NB4 (cell line): ENCODE measurements at regions not wholly inside any gene's neighbourhood (a gene's known extent, or its start where the extent isn't known, plus 50 kb on each side); places are given as distances from the start of the nearest gene placed in this dataset.

Experiments used
- POLR2A ChIP-seq: IDR thresholded peaks from 2 replicates; pipeline ENCODE4 v1.6.1; 2011; ENCODE audit warnings: mild to moderate bottlenecking; ENCODE audit not compliant: insufficient read length; ENCODE audit errors: extremely low read depth
- TF ChIP-seq, protein P1 (sequence below): IDR thresholded peaks from one replicate; pipeline ENCODE4 v1.5.1; 2012; ENCODE audit warnings: low read depth, low read length

DNA sequence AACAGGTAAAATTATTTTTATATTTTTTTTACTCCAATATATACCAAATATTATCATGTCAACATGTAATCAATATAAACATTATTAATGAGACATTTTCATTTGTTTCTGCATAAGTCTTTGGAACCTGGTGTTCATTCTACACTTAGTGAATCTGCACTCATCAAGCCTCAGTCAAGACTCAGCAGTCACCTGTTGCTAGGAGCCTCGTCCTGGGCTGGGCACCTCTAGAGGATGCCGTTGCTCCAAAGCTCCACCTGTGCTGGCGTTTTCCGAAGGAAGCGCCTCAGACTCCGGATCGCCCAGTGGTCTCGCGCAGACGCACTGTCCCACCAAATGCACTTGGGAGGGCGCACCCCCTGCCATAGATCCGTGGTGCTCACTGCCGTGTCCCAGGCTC is 604.7 kb upstream of the MKI67 start:
- TF ChIP-seq, protein P1, sequence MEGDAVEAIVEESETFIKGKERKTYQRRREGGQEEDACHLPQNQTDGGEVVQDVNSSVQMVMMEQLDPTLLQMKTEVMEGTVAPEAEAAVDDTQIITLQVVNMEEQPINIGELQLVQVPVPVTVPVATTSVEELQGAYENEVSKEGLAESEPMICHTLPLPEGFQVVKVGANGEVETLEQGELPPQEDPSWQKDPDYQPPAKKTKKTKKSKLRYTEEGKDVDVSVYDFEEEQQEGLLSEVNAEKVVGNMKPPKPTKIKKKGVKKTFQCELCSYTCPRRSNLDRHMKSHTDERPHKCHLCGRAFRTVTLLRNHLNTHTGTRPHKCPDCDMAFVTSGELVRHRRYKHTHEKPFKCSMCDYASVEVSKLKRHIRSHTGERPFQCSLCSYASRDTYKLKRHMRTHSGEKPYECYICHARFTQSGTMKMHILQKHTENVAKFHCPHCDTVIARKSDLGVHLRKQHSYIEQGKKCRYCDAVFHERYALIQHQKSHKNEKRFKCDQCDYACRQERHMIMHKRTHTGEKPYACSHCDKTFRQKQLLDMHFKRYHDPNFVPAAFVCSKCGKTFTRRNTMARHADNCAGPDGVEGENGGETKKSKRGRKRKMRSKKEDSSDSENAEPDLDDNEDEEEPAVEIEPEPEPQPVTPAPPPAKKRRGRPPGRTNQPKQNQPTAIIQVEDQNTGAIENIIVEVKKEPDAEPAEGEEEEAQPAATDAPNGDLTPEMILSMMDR, result no peak
- no peak for TF ChIP-seq POLR2A
